ENCODE measurements at regions not wholly inside any gene's neighbourhood (a gene's known extent, or its start where the extent isn't known, plus 50 kb on each side); places are given as distances from the start of the nearest gene placed in this dataset.

DNA sequence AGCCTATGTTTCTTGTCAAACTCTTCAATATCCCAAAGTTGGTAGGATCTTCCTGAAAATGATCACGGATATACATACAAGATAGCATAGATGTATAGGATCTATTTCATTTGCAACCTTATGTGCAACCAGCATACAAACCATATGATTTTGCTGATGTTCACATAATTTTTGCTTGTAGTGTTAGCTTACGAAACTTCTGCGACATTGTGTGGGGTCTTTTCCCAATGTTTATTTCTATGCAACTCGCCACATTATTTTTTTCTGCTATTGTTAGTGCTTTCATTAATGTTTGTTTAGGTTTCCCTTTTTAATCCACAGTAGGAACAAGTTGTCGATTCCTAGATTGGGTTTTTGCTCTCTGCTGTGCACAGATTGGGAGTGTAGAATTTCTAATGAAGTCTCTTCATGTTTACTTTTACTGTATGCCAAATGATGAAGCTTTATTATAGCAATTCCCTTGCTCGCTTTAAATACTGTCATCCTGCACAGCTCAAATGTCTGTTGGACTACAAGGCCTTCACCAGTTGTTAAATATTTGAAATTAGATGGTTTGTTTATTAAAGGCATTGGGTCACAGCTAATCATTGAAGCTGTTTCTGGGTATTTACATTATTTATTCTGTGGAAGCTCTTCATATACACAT lies 257.6 kb upstream of the PCDH7 start:
- DNase-seq: no peak

DNA sequence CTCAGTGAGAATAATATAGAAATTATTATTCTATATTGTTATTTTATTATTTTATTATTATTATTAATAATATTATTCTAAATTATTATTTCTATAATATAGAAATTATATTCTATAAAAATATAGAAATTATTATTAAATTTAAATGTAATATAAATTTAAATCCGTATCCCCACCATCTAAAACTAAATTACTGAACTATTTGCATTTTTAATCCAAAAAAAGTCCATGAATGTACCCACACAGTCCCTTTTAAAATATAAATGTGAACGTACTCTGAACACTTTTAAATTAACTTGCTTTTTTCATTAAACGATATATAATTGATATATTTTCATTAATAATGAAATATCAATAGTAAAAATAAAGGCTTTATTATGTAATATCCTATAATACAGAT lies 248.3 kb upstream of the PCDH7 start:
- Histone ChIP-seq H3K27me3 (ENCODE audit: insufficient read depth, low read length) (no peaks in the 10 kb centered on the region), H3K4me3 (ENCODE audit: low read length in 2 of 2) (no peak overlapping the region), H3K27ac (ENCODE audit: low read depth, low read length) (no peak overlapping the region), H3K9me3 (ENCODE audit: control insufficient read depth in 1 of 2, low read length in 2 of 2) (no peaks in the 10 kb centered on the region), H3K36me3 (ENCODE audit: insufficient read depth, low read length) (no peaks in the 10 kb centered on the region), H3K4me1 (ENCODE audit: insufficient read depth, low read length) (no peaks in the 10 kb centered on the region)
- POLR2A ChIA-PET (ENCODE audit: partially characterized antibody): no interaction called here
- DNase-seq: no peak
- Mint-ChIP-seq H3K27ac (no peak overlapping the region), H3K36me3 (no peaks in the 10 kb centered on the region), H3K27me3 (no peaks in the 10 kb centered on the region), H3K4me1 (no peaks in the 10 kb centered on the region), H3K9me3 (peaks cover 0 to 14% (median 3%) of the 10 kb centered on the region in 8 donors), H3K4me3 (no peak overlapping the region)
- intact Hi-C loops (cut with micrococcal nuclease): no loop called here
- CTCF ChIA-PET (ENCODE audit: partially characterized antibody): no interaction called here

More for the DNA sequence above, 257.6 kb upstream of the PCDH7 start:
- ChIA-PET CTCF (ENCODE audit: partially characterized antibody) (no interaction called here), POLR2A (ENCODE audit: partially characterized antibody) (no interaction called here)
- Histone ChIP-seq H3K36me3 (ENCODE audit: insufficient read depth, low read length) (no peaks in the 10 kb centered on the region), H3K9me3 (ENCODE audit: control insufficient read depth in 1 of 2, low read length in 2 of 2) (no peaks in the 10 kb centered on the region), H3K4me1 (ENCODE audit: insufficient read depth, low read length) (no peaks in the 10 kb centered on the region), H3K4me3 (ENCODE audit: low read length in 2 of 2) (no peak overlapping the region), H3K27me3 (ENCODE audit: insufficient read depth, low read length) (no peaks in the 10 kb centered on the region), H3K27ac (ENCODE audit: low read depth, low read length) (no peak overlapping the region)
- Mint-ChIP-seq H3K9me3 (peaks cover 0 to 18% (median 7%) of the 10 kb centered on the region in 8 donors), H3K27ac (no peak overlapping the region), H3K4me3 (no peak overlapping the region), H3K27me3 (no peaks in the 10 kb centered on the region), H3K36me3 (no peaks in the 10 kb centered on the region), H3K4me1 (no peaks in the 10 kb centered on the region)
- intact Hi-C loops (cut with micrococcal nuclease): no loop called here

DNA sequence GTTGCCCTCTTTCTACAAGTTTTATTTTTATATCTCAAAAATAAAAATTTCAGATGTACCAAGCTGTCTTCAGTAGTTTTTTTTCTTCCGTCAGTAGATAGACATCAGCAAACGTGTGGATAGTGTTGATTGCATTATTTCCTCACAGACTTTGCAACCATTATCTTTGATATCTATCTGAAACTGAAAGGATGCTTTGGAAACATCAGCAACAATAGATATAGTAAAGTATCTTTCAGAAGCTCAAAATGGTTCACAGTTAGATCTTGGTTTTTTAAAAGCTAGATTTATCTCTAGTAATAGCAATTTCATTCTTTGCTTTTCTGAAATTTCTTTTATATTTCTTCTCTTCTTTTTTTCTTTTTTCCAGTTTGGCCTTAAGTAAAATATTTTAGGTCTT lies 246.9 kb upstream of the PCDH7 start:
- Mint-ChIP-seq H3K4me1 (no peaks in the 10 kb centered on the region), H3K27me3 (no peaks in the 10 kb centered on the region), H3K27ac (no peak overlapping the region), H3K9me3 (peaks cover 0 to 8% (median 3%) of the 10 kb centered on the region in 8 donors), H3K36me3 (no peaks in the 10 kb centered on the region), H3K4me3 (no peak overlapping the region)
- H3K27me3 ChIP-seq (ENCODE audit: insufficient read depth, low read length): no peaks in the 10 kb centered on the region
- no peak for DNase-seq
- H3K36me3 ChIP-seq (ENCODE audit: insufficient read depth, low read length): no peaks in the 10 kb centered on the region
- H3K9me3 ChIP-seq (ENCODE audit: control insufficient read depth in 1 of 2, low read length in 2 of 2): no peaks in the 10 kb centered on the region
- H3K4me1 ChIP-seq (ENCODE audit: insufficient read depth, low read length): no peaks in the 10 kb centered on the region
- intact Hi-C loops (cut with micrococcal nuclease): no loop called here
- H3K4me3 ChIP-seq (ENCODE audit: low read length in 2 of 2): no peak overlapping the region
- CTCF ChIA-PET (ENCODE audit: partially characterized antibody): no interaction called here
- POLR2A ChIA-PET (ENCODE audit: partially characterized antibody): no interaction called here
- H3K27ac ChIP-seq (ENCODE audit: low read depth, low read length): no peak overlapping the region

DNA sequence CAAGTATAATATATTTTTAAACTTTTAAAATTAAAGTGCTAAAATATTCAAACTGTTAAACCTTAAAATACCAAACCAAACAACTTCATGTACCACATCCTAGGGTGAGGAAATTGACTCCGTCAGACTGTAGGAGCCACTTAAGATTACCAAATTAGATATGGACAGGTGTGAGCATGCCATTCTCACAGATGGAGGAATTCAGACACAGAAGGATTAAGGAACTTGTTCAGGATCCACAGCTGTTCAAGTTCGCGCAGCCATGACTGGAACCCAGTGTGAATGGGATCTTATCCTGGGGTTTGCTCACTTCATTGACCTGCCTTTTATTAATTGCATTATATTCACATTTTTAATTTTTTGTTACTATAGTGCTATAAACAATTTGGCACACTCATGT lies 224.9 kb upstream of the PCDH7 start:
- Mint-ChIP-seq H3K9me3 (peaks cover 2 to 28% (median 11%) of the 10 kb centered on the region in 8 donors), H3K27me3 (no peaks in the 10 kb centered on the region), H3K36me3 (no peaks in the 10 kb centered on the region), H3K4me3 (no peak overlapping the region), H3K27ac (no peak overlapping the region), H3K4me1 (no peaks in the 10 kb centered on the region)
- Histone ChIP-seq H3K27me3 (ENCODE audit: insufficient read depth, low read length) (no peaks in the 10 kb centered on the region), H3K4me1 (ENCODE audit: insufficient read depth, low read length) (no peaks in the 10 kb centered on the region), H3K9me3 (ENCODE audit: control insufficient read depth in 1 of 2, low read length in 2 of 2) (peaks cover 0 to 1% of the 10 kb centered on the region in 2 donors), H3K4me3 (ENCODE audit: low read length in 2 of 2) (no peak overlapping the region), H3K27ac (ENCODE audit: low read depth, low read length) (no peak overlapping the region), H3K36me3 (ENCODE audit: insufficient read depth, low read length) (no peaks in the 10 kb centered on the region)
- no peak for DNase-seq
- intact Hi-C loops (cut with micrococcal nuclease): no loop called here
- CTCF ChIA-PET (ENCODE audit: partially characterized antibody): no interaction called here
- POLR2A ChIA-PET (ENCODE audit: partially characterized antibody): no interaction called here

DNA sequence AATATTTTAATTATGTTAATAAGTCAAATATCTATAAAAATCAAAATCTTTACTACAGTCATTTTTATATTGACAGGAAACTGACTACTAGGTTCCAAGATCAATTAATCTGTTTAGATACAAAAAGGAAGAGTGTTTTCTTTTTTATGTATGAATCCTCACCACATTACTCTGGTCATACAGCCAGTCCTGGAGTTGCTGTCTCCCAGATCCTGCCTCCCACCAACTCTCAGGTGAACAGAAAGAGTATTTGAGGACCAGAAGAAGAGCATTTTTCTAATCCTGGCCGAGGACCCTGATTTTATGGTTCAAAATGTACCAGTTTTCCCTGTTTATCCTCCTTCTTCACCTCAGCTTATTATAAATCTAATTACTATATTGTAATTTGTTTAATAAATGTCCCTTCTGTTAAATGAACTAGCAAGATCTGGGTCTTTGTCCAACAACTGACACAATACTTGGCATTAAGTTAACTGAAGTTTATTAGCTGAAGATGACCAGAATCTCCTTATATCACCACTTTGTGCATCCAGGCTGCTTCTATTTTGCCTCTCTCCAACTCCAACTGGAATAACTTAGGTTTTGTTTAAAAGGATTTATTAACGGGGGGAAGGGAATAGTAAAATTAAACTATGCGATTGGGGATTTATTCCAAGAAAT lies 224.4 kb upstream of the PCDH7 start:
- ChIA-PET POLR2A (ENCODE audit: partially characterized antibody) (no interaction called here), CTCF (ENCODE audit: partially characterized antibody) (no interaction called here)
- no peaks in the 10 kb centered on the region for H3K4me1 ChIP-seq (ENCODE audit: insufficient read depth, low read length)
- intact Hi-C loops (cut with micrococcal nuclease): no loop called here
- no peaks in the 10 kb centered on the region for H3K27me3 ChIP-seq (ENCODE audit: insufficient read depth, low read length)
- Mint-ChIP-seq H3K4me1 (no peaks in the 10 kb centered on the region), H3K9me3 (peaks cover 4 to 29% (median 13%) of the 10 kb centered on the region in 8 donors), H3K27ac (no peak overlapping the region), H3K36me3 (no peaks in the 10 kb centered on the region), H3K4me3 (no peak overlapping the region), H3K27me3 (no peaks in the 10 kb centered on the region)
- no peak overlapping the region for H3K4me3 ChIP-seq (ENCODE audit: low read length in 2 of 2)
- H3K36me3 ChIP-seq (ENCODE audit: insufficient read depth, low read length): no peaks in the 10 kb centered on the region
- DNase-seq: no peak
- H3K27ac ChIP-seq (ENCODE audit: low read depth, low read length): no peak overlapping the region
- peaks cover 0 to 6% of the 10 kb centered on the region in 2 donors for H3K9me3 ChIP-seq (ENCODE audit: control insufficient read depth in 1 of 2, low read length in 2 of 2)

DNA sequence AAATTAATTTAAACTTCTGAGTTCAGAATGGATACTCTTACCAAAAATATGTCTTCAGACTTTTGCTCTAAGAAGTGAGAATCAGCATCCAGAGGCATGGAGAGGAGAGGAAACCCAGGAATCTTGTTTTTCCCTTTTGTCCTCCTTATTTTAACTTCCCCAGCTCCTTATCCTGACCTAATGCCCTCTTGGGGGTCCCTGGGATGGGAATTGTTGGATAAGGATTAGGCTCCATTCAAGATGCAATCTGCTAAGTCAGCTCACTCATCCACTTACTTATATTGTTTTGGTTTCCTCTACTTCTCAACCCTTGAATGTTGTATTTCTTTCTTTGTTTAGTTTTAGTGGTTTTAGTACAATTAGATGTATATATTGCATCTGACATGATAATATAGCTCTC lies 208.4 kb upstream of the PCDH7 start:
- Histone ChIP-seq H3K36me3 (ENCODE audit: insufficient read depth, low read length) (no peaks in the 10 kb centered on the region), H3K9me3 (ENCODE audit: control insufficient read depth in 1 of 2, low read length in 2 of 2) (no peaks in the 10 kb centered on the region), H3K4me1 (ENCODE audit: insufficient read depth, low read length) (no peaks in the 10 kb centered on the region), H3K27me3 (ENCODE audit: insufficient read depth, low read length) (no peaks in the 10 kb centered on the region), H3K27ac (ENCODE audit: low read depth, low read length) (no peak overlapping the region), H3K4me3 (ENCODE audit: low read length in 2 of 2) (no peak overlapping the region)
- Mint-ChIP-seq H3K4me3 (no peak overlapping the region), H3K9me3 (peaks cover 1 to 13% (median 6%) of the 10 kb centered on the region in 8 donors), H3K27me3 (no peaks in the 10 kb centered on the region), H3K4me1 (no peaks in the 10 kb centered on the region), H3K27ac (no peak overlapping the region), H3K36me3 (no peaks in the 10 kb centered on the region)
- POLR2A ChIA-PET (ENCODE audit: partially characterized antibody): no interaction called here
- intact Hi-C loops (cut with micrococcal nuclease): no loop called here
- no peak for DNase-seq
- CTCF ChIA-PET (ENCODE audit: partially characterized antibody): interaction anchor here (1.1 kb wide), 1 partner anchor 21 kb away, joined by 3 read pairs; no protein-coding TSS in a partner anchor

DNA sequence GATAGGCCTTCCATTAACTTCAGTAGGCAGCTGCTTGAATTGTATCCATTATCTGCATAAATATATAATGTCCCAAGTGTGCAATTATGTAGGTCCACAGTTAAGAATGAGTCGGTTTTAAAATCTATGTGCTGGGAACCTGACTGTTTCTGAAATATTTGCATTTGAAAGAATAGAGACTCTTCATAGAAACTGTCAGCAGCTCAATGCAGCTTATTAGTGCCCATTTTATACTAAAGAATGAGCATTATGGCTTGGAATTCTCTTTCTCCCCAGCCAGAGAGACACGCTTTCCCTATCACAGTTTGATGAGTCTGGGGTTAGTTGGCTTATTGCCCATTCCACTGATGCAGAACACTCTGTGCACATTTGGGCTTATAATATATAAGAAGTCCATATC lies 202.0 kb upstream of the PCDH7 start:
- Mint-ChIP-seq H3K4me3 (no peak overlapping the region), H3K9me3 (peaks cover 0 to 18% (median 6%) of the 10 kb centered on the region in 8 donors), H3K27me3 (no peaks in the 10 kb centered on the region), H3K27ac (no peak overlapping the region), H3K36me3 (no peaks in the 10 kb centered on the region), H3K4me1 (no peaks in the 10 kb centered on the region)
- Histone ChIP-seq H3K4me3 (ENCODE audit: low read length in 2 of 2) (no peak overlapping the region), H3K4me1 (ENCODE audit: insufficient read depth, low read length) (no peaks in the 10 kb centered on the region), H3K9me3 (ENCODE audit: control insufficient read depth in 1 of 2, low read length in 2 of 2) (no peaks in the 10 kb centered on the region), H3K27ac (ENCODE audit: low read depth, low read length) (no peak overlapping the region), H3K27me3 (ENCODE audit: insufficient read depth, low read length) (no peaks in the 10 kb centered on the region), H3K36me3 (ENCODE audit: insufficient read depth, low read length) (no peaks in the 10 kb centered on the region)
- no peak for DNase-seq
- POLR2A ChIA-PET (ENCODE audit: partially characterized antibody): no interaction called here
- intact Hi-C loops (cut with micrococcal nuclease): no loop called here
- CTCF ChIA-PET (ENCODE audit: partially characterized antibody): no interaction called here

Data from CD4-positive, alpha-beta memory T cell (primary cell).